HEK293 (cell line): ENCODE measurements at regions not wholly inside any gene's neighbourhood (a gene's known extent, or its start where the extent isn't known, plus 50 kb on each side); places are given as distances from the start of the nearest gene placed in this dataset.
A peak's percentile ranks its signal among the peaks of the same experiment; 100 is the strongest.

Source experiments
- CTCF ChIA-PET: fragments of 350-600 bp; formaldehyde crosslinking; extraction: SDS; loops from one replicate; lab custom pipeline; 2021; ENCODE audit warnings: antibody characterized with exemption; lab: Yijun Ruan, JAX
- POLR2A ChIA-PET: fragments of 300-600 bp; formaldehyde crosslinking; extraction: SDS; loops from one replicate; lab custom pipeline; 2020; ENCODE audit warnings: antibody characterized with exemption, inconsistent platforms; lab: Yijun Ruan, JAX
- H3K27ac ChIP-seq: fragments of 200-500 bp; sonication (Bioruptor generic); 2 replicates; pipeline ENCODE4 v1.5.1; 2014; ENCODE audit warnings: low read depth, low read length, control low read depth, inconsistent platforms; ENCODE audit errors: extremely low read depth
- H3K36me3 ChIP-seq, 2 experiments: fragments of 200-500 bp in 1 of 2; sonication (Bioruptor generic) in 1 of 2; 1 replicate in 1 of 2; 2 replicates in 1 of 2; pipeline ENCODE4 v1.5.1; 2014 to 2017; ENCODE audit warnings: inconsistent platforms in 2 of 2, low read length in 2 of 2; ENCODE audit not compliant: control insufficient read depth in 2 of 2, insufficient read depth in 1 of 2
- H3K4me1 ChIP-seq: fragments of 200-500 bp; sonication (Bioruptor generic); 2 replicates; pipeline ENCODE4 v1.5.1; 2014; ENCODE audit warnings: mild to moderate bottlenecking, low read length, inconsistent platforms; ENCODE audit not compliant: control insufficient read depth, insufficient read depth
- H3K4me3 ChIP-seq: 2 replicates; pipeline ENCODE4 v1.5.1; 2011; ENCODE audit warnings: low read depth, mild to moderate bottlenecking, control low read depth, low read length, moderate library complexity
- H3K9me3 ChIP-seq: fragments of 200-500 bp; sonication (Bioruptor generic); 2 replicates; pipeline ENCODE4 v1.5.1; 2014; ENCODE audit warnings: low read depth, low read length, inconsistent platforms; ENCODE audit not compliant: control insufficient read depth, insufficient read depth
- AEBP2 ChIP-seq: fragments of 450-650 bp; formaldehyde crosslinking; IDR thresholded peaks from 2 replicates; pipeline ENCODE4 v1.5.1; 2016; ENCODE audit warnings: missing biosample characterization, missing genetic modification characterization, borderline replicate concordance
- KLF7 ChIP-seq: fragments of 450-650 bp; formaldehyde crosslinking; IDR thresholded peaks from 2 replicates; pipeline ENCODE4 v1.5.1; 2016; ENCODE audit warnings: missing biosample characterization, missing genetic modification characterization, borderline replicate concordance
- MYNN ChIP-seq: fragments of 450-650 bp; formaldehyde crosslinking; IDR thresholded peaks from 2 replicates; pipeline ENCODE4 v1.5.1; 2016; ENCODE audit warnings: missing biosample characterization, missing genetic modification characterization, borderline replicate concordance
- OVOL3 ChIP-seq: fragments of 450-650 bp; formaldehyde crosslinking; IDR thresholded peaks from 2 replicates; pipeline ENCODE4 v1.5.1; 2016; ENCODE audit warnings: missing biosample characterization, missing genetic modification characterization
- SETDB1 ChIP-seq: IDR thresholded peaks from one replicate; pipeline ENCODE4 v1.6.1; 2017; ENCODE audit warnings: mild to moderate bottlenecking, low read length, moderate library complexity, mixed read lengths; ENCODE audit not compliant: insufficient read length
- ZEB2 ChIP-seq: fragments of 450-650 bp; formaldehyde crosslinking; IDR thresholded peaks from 2 replicates; pipeline ENCODE4 v1.5.1; 2016; ENCODE audit warnings: missing biosample characterization, missing genetic modification characterization
- ZNF140 ChIP-seq: fragments of 450-650 bp; formaldehyde crosslinking; IDR thresholded peaks from 2 replicates; pipeline ENCODE4 v1.5.1; 2016; ENCODE audit warnings: missing biosample characterization, missing genetic modification characterization
- ZNF266 ChIP-seq: fragments of 450-650 bp; formaldehyde crosslinking; IDR thresholded peaks from 2 replicates; pipeline ENCODE4 v1.5.1; 2016; ENCODE audit warnings: missing biosample characterization, missing genetic modification characterization, low read depth
- ZNF324 ChIP-seq: fragments of 450-650 bp; formaldehyde crosslinking; IDR thresholded peaks from 2 replicates; pipeline ENCODE4 v1.5.1; 2016; ENCODE audit warnings: missing biosample characterization, missing genetic modification characterization
- ZNF366 ChIP-seq: fragments of 450-650 bp; formaldehyde crosslinking; conservative IDR thresholded peaks from 2 replicates; pipeline ENCODE4 v1.5.1; 2016; ENCODE audit warnings: missing biosample characterization, missing genetic modification characterization
- ZNF514 ChIP-seq: fragments of 450-650 bp; formaldehyde crosslinking; IDR thresholded peaks from 2 replicates; pipeline ENCODE4 v1.5.1; 2016; ENCODE audit warnings: missing biosample characterization, missing genetic modification characterization
- ZNF518A ChIP-seq: fragments of 450-650 bp; formaldehyde crosslinking; conservative IDR thresholded peaks from 2 replicates; pipeline ENCODE4 v1.5.1; 2016; ENCODE audit warnings: low read depth, missing biosample characterization, missing genetic modification characterization
- ZNF544 ChIP-seq: fragments of 450-650 bp; formaldehyde crosslinking; IDR thresholded peaks from 2 replicates; pipeline ENCODE4 v1.5.0; 2017; ENCODE audit warnings: missing biosample characterization, missing genetic modification characterization
- ZNF621 ChIP-seq: fragments of 450-650 bp; formaldehyde crosslinking; IDR thresholded peaks from 2 replicates; pipeline ENCODE4 v1.5.1; 2017; ENCODE audit warnings: missing biosample characterization, missing genetic modification characterization
- ZNF626 ChIP-seq: fragments of 450-650 bp; sonication (Bioruptor Pico); formaldehyde crosslinking; IDR thresholded peaks from 2 replicates; pipeline ENCODE4 v1.5.1; 2018; ENCODE audit warnings: missing biosample characterization, missing genetic modification characterization, inconsistent platforms
- ZNF791 ChIP-seq: fragments of 450-650 bp; formaldehyde crosslinking; IDR thresholded peaks from 2 replicates; pipeline ENCODE4 v1.5.1; 2016; ENCODE audit warnings: missing biosample characterization, missing genetic modification characterization
- TF ChIP-seq, protein P1 (sequence below): IDR thresholded peaks from 2 replicates; pipeline ENCODE4 v1.6.1; 2011; ENCODE audit warnings: mild to moderate bottlenecking, low read depth, low read length, borderline replicate concordance
- TF ChIP-seq, protein P2 (sequence below): fragments of 450-650 bp; formaldehyde crosslinking; IDR thresholded peaks from 2 replicates; pipeline ENCODE4 v1.5.1; 2017; ENCODE audit warnings: missing biosample characterization, missing genetic modification characterization
- TF ChIP-seq, protein P3 (sequence below): fragments of 450-650 bp; formaldehyde crosslinking; IDR thresholded peaks from 2 replicates; pipeline ENCODE4 v1.5.1; 2016; ENCODE audit warnings: missing biosample characterization, missing genetic modification characterization
- TF ChIP-seq, protein P4 (sequence below): fragments of 450-650 bp; formaldehyde crosslinking; IDR thresholded peaks from 2 replicates; pipeline ENCODE4 v1.5.1; 2016; ENCODE audit warnings: missing biosample characterization, missing genetic modification characterization

GRCh38 chr11:15744693-15745092 lies 611.7 kb downstream of the SOX6 start:
- Histone ChIP-seq H3K9me3 (no peaks in the 10 kb centered on the region), H3K27ac (no peak overlapping the region), H3K36me3 (no peaks in the 10 kb centered on the region), H3K4me3 (no peak overlapping the region), H3K4me1 (no peaks in the 10 kb centered on the region; the same call in 1 of the 2 replicates)
- TF ChIP-seq SETDB1 (peak; percentile 10), ZNF791 (no peak)
- ChIA-PET CTCF (no interaction called here), POLR2A (no interaction called here)

DNA sequence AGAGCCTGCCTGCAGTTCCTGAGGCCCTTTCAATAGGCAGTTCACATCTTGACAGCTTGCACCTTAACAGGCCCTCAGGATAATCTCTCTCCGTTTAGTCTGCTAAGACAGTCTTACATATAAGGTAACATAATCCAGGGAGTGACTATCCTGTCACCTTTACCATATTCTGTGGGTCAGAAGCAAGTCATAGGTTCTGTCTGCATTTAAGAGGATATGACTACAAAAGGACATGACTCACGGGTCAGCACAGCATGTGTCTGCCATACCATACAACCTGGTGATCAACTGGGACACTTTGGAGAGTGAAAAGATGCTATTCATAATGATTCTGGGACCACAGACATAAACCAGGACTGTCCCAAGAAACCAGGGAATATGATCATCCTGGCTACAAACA lies 611.1 kb downstream of the SOX6 start:
- CTCF ChIA-PET: no interaction called here
- POLR2A ChIA-PET: no interaction called here
- Histone ChIP-seq H3K27ac (no peak overlapping the region), H3K4me3 (no peak overlapping the region), H3K4me1 (no peaks in the 10 kb centered on the region; the same call in 1 of the 2 replicates), H3K36me3 (no peaks in the 10 kb centered on the region), H3K9me3 (no peaks in the 10 kb centered on the region)
- TF ChIP-seq ZNF324 (tag by site-specific recombination) (no peak), ZNF140 (no peak), ZNF266 (no peak), AEBP2 (tag by site-specific recombination) (no peak), ZNF544 (tag by site-specific recombination) (no peak), SETDB1 (no peak), ZNF626 (tag by site-specific recombination) (no peak), ZEB2 (tag by site-specific recombination) (no peak), ZNF621 (tag by site-specific recombination) (no peak), OVOL3 (no peak), ZNF514 (tag by site-specific recombination) (no peak)
- TF ChIP-seq, protein P1, sequence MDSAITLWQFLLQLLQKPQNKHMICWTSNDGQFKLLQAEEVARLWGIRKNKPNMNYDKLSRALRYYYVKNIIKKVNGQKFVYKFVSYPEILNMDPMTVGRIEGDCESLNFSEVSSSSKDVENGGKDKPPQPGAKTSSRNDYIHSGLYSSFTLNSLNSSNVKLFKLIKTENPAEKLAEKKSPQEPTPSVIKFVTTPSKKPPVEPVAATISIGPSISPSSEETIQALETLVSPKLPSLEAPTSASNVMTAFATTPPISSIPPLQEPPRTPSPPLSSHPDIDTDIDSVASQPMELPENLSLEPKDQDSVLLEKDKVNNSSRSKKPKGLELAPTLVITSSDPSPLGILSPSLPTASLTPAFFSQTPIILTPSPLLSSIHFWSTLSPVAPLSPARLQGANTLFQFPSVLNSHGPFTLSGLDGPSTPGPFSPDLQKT: no peak
- TF ChIP-seq, protein P2, sequence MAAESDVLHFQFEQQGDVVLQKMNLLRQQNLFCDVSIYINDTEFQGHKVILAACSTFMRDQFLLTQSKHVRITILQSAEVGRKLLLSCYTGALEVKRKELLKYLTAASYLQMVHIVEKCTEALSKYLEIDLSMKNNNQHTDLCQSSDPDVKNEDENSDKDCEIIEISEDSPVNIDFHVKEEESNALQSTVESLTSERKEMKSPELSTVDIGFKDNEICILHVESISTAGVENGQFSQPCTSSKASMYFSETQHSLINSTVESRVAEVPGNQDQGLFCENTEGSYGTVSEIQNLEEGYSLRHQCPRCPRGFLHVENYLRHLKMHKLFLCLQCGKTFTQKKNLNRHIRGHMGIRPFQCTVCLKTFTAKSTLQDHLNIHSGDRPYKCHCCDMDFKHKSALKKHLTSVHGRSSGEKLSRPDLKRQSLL: no peak
- TF ChIP-seq, protein P3, sequence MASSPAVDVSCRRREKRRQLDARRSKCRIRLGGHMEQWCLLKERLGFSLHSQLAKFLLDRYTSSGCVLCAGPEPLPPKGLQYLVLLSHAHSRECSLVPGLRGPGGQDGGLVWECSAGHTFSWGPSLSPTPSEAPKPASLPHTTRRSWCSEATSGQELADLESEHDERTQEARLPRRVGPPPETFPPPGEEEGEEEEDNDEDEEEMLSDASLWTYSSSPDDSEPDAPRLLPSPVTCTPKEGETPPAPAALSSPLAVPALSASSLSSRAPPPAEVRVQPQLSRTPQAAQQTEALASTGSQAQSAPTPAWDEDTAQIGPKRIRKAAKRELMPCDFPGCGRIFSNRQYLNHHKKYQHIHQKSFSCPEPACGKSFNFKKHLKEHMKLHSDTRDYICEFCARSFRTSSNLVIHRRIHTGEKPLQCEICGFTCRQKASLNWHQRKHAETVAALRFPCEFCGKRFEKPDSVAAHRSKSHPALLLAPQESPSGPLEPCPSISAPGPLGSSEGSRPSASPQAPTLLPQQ (tag by site-specific recombination): no peak

DNA sequence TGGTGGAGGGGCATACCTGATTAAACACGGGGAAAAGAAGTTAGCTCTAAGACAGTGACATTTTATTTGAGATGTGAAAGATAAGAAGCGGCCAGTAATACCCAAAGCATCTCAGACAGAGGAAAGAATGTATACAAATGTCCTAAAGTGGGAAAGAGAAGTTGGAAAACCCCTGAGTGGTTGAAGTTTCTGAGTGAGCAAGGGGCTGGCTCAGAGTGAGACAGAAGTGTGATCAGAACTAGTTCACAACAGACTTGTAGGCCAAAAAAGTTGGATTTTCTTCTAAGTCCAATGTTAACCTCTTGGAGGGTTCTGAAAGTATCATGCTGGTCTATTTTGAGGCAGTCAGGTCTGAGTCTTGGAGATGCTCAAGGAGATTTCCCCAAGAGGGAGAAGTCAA lies 608.7 kb downstream of the SOX6 start:
- H3K36me3 ChIP-seq: no peaks in the 10 kb centered on the region
- POLR2A ChIA-PET: no interaction called here
- H3K9me3 ChIP-seq: no peaks in the 10 kb centered on the region
- no peak overlapping the region for H3K4me3 ChIP-seq
- H3K27ac ChIP-seq: no peak overlapping the region
- CTCF ChIA-PET: no interaction called here
- H3K4me1 ChIP-seq: no peaks in the 10 kb centered on the region
- TF ChIP-seq KLF7 (tag by site-specific recombination) (no peak), ZNF518A (no peak), ZNF366 (tag by site-specific recombination) (no peak), MYNN (tag by site-specific recombination) (no peak)
- TF ChIP-seq, protein P3 (tag by site-specific recombination): no peak
- TF ChIP-seq, protein P4, sequence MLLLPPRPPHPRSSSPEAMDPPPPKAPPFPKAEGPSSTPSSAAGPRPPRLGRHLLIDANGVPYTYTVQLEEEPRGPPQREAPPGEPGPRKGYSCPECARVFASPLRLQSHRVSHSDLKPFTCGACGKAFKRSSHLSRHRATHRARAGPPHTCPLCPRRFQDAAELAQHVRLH (tag by site-specific recombination): no peak
